ENCODE measurements at regions not wholly inside any gene's neighbourhood (a gene's known extent, or its start where the extent isn't known, plus 50 kb on each side); places are given as distances from the start of the nearest gene placed in this dataset.
A peak's percentile ranks its signal among the peaks of the same experiment; 100 is the strongest.
"Not testable (repeated sequence)": the region's sequence is repeated elsewhere in the genome, so short reads cannot be mapped to it uniquely, and the experiment has no call there.

DNA sequence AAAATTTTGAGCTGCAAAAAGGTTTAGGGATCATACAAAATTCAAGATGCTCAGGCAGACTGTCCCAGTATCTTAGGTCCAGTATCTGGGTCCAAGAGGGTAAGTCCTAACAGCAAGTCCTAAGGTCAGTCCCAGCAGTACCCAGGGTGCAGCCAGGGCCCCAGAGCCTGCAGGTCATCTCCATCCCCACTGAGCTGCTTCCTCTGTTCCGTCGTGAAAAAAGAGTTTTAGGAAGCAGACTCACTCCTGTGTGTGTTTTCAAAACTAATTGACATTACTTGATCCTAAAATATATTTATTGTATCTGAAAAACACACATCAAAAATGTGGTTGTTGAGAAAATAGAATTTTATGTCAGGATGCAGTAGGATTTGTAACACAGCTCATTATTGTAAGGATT, 69.9 kb upstream of the ALKAL2 start:
- H3K27ac ChIP-seq: no peak overlapping the region
- 59 to 75% (median 64%) methylated on average over 2 of the region's 2 CpGs for WGBS, 5 donors
- peaks cover 0 to 17% (median 14%) of the 10 kb centered on the region in 8 donors for H3K9me3 ChIP-seq
- no peaks in the 10 kb centered on the region for H3K4me1 ChIP-seq
- intact Hi-C loops (cut with DNase I; ENCODE audit: low total_unique reads): no loop called here
- DNase-seq: no peak
- H3K4me3 ChIP-seq: no peak overlapping the region
- H3K27me3 ChIP-seq (replicated peaks in 1 of 7): peaks cover 0 to 34% (median 0%) of the 10 kb centered on the region in 7 donors
- TF ChIP-seq POLR2AphosphoS5 (IDR thresholded peaks at IDR 0.05) (no peak), POLR2A (IDR thresholded peaks at IDR 0.05) (no peak)
- TF ChIP-seq, protein P1, sequence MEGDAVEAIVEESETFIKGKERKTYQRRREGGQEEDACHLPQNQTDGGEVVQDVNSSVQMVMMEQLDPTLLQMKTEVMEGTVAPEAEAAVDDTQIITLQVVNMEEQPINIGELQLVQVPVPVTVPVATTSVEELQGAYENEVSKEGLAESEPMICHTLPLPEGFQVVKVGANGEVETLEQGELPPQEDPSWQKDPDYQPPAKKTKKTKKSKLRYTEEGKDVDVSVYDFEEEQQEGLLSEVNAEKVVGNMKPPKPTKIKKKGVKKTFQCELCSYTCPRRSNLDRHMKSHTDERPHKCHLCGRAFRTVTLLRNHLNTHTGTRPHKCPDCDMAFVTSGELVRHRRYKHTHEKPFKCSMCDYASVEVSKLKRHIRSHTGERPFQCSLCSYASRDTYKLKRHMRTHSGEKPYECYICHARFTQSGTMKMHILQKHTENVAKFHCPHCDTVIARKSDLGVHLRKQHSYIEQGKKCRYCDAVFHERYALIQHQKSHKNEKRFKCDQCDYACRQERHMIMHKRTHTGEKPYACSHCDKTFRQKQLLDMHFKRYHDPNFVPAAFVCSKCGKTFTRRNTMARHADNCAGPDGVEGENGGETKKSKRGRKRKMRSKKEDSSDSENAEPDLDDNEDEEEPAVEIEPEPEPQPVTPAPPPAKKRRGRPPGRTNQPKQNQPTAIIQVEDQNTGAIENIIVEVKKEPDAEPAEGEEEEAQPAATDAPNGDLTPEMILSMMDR (IDR thresholded peaks at IDR 0.05 in 8 of 11, conservative IDR thresholded peaks at IDR 0.05 in 3 of 11): no peak
- H3K36me3 ChIP-seq: no peaks in the 10 kb centered on the region

DNA sequence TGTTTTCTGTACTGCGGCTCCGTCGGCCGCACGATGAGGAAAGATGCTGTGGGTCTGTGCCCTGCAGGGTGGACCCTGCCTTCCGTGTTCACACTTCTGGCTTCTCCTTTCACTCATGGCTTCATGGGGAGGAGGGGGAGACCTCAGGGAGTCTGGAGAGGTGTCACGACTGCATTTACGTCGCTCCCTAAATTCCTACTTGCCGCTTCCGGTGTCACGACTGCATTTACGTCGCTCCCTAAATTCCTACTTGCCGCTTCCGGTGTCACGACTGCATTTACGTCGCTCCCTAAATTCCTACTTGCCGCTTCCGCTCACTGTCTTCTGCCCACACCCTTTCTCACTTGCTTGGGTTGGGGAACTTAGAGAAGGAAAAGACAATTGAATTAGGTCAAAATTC, 68.4 kb upstream of the ALKAL2 start:
- peak overlapping the region in 1 of 8 donors; percentile 13 for H3K4me3 ChIP-seq
- H3K27ac ChIP-seq: peak overlapping the region in 1 of 8 donors; percentile 26
- H3K9me3 ChIP-seq; H3K36me3 ChIP-seq; H3K4me1 ChIP-seq; DNase-seq; intact Hi-C loops (cut with DNase I; ENCODE audit: low total_unique reads): not testable (repeated sequence)
- WGBS, 5 donors: 74 to 84% (median 78%) methylated on average over 21 of the region's 21 CpGs
- peaks cover 0 to 34% (median 0%) of the 10 kb centered on the region in 7 donors for H3K27me3 ChIP-seq (replicated peaks in 1 of 7)

DNA sequence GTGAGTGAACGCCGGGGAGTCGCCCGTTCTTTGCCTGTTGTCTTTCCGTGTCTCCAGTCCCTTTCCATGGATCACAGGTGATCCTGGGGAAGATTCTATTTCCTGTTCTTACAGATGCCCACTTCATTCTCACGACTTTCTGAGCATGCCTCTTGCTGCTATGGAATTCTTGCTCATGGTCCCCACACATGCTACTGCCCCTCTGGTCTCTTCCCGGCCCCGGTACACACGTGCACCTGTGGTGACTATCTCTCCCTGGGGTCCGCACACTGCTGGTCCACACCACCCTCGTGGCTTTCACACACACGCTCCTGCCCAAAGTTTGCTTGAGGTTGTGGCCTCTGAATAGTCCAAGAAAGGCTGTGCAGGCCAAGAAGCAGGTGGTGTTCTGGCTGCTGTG, 67.9 kb upstream of the ALKAL2 start:
- no peak for DNase-seq
- Histone ChIP-seq H3K4me1 (no peaks in the 10 kb centered on the region), H3K9me3 (no peaks in the 10 kb centered on the region), H3K4me3 (no peak overlapping the region), H3K36me3 (no peaks in the 10 kb centered on the region), H3K27ac (peak overlapping the region in 1 of 8 donors; percentile 26), H3K27me3 (replicated peaks in 1 of 7) (peaks cover 0 to 34% (median 0%) of the 10 kb centered on the region in 7 donors)
- 80 to 86% (median 84%) methylated on average over 12 of the region's 12 CpGs for WGBS, 5 donors
- no peak for TF ChIP-seq POLR2A (IDR thresholded peaks at IDR 0.05)
- TF ChIP-seq, protein P1 (IDR thresholded peaks at IDR 0.05 in 8 of 11, conservative IDR thresholded peaks at IDR 0.05 in 3 of 11): no peak
- TF ChIP-seq POLR2AphosphoS5 (IDR thresholded peaks at IDR 0.05): no peak
- intact Hi-C loops (cut with DNase I; ENCODE audit: low total_unique reads): no loop called here

DNA sequence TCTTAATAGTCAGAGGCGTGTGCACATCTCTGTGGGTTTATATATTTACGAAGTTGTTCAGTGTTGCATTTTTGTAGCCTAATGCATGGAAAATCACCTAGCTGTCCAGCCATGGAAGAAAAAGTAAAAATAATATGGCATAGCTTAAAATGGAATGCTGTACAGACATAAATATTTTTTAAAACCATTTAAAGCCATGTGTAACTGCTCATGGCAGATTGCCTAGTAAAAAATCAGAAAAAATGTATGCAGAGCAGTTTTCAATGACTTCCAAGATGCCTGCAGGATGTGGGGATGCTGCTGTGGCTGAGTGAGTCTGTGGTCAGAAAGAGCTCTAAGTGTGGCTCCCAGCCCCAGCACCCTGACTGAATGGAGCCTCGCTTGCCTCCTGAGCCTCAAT, 64.8 kb upstream of the ALKAL2 start:
- intact Hi-C loops (cut with DNase I; ENCODE audit: low total_unique reads): no loop called here
- WGBS, 5 donors: 69 to 83% (median 74%) methylated on average over 3 of the region's 3 CpGs
- Histone ChIP-seq H3K9me3 (no peaks in the 10 kb centered on the region), H3K4me3 (no peak overlapping the region), H3K27me3 (replicated peaks in 1 of 7) (peaks cover 0 to 17% (median 0%) of the 10 kb centered on the region in 7 donors), H3K27ac (no peak overlapping the region), H3K36me3 (no peaks in the 10 kb centered on the region), H3K4me1 (peaks cover 0 to 6% (median 0%) of the 10 kb centered on the region in 6 donors)
- TF ChIP-seq, protein P1 (IDR thresholded peaks at IDR 0.05 in 8 of 11, conservative IDR thresholded peaks at IDR 0.05 in 3 of 11): no peak
- TF ChIP-seq POLR2AphosphoS5 (IDR thresholded peaks at IDR 0.05): no peak
- TF ChIP-seq POLR2A (IDR thresholded peaks at IDR 0.05): no peak
- no peak for DNase-seq

DNA sequence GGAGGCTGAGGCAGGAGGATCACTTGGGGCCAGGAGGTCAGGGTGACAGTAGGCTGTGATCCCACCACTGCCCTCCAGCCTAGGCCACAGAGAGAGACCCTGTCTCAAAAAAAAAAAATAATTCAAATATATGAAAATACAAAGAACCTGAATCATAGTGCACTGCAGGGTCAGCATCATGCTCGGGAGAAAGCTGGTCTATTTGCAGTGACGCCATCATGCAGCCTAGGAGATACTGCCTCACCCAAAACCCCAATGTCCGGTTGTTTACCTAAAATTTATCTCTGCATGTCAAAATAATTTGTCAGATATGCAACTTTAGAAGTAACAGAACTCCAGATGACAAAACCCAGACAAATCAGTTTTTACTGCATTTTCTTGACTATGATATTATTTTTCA, 61.5 kb upstream of the ALKAL2 start:
- Histone ChIP-seq H3K36me3 (no peaks in the 10 kb centered on the region), H3K4me1 (peaks cover 0 to 6% (median 0%) of the 10 kb centered on the region in 6 donors), H3K27ac (no peak overlapping the region), H3K27me3 (replicated peaks in 1 of 7) (no peaks in the 10 kb centered on the region), H3K9me3 (no peaks in the 10 kb centered on the region), H3K4me3 (no peak overlapping the region)
- 74 to 89% (median 80%) methylated on average over 3 of the region's 3 CpGs for WGBS, 5 donors
- no peak for TF ChIP-seq POLR2A (IDR thresholded peaks at IDR 0.05)
- TF ChIP-seq POLR2AphosphoS5 (IDR thresholded peaks at IDR 0.05): no peak
- TF ChIP-seq, protein P1 (IDR thresholded peaks at IDR 0.05 in 8 of 11, conservative IDR thresholded peaks at IDR 0.05 in 3 of 11): no peak
- intact Hi-C loops (cut with DNase I; ENCODE audit: low total_unique reads): no loop called here
- no peak for DNase-seq

Measured in spleen (tissue), 11 donors.